ENCODE measurements at regions not wholly inside any gene's neighbourhood (a gene's known extent, or its start where the extent isn't known, plus 50 kb on each side); places are given as distances from the start of the nearest gene placed in this dataset.
"Not testable (repeated sequence)": the region's sequence is repeated elsewhere in the genome, so short reads cannot be mapped to it uniquely, and the experiment has no call there.

GRCh38 chr4:38529189-38530115, 134.5 kb upstream of the KLF3 start:
- H3K36me3 ChIP-seq (ENCODE audit: control insufficient read depth, insufficient read depth, low read length), result no peaks in the 10 kb centered on the region
- H3K27me3 ChIP-seq (ENCODE audit: control insufficient read depth, insufficient read depth, low read length), result no peaks in the 10 kb centered on the region
- FAIRE-seq (peak; percentile 36), DNase-seq (ENCODE audit: low read depth) (peak; percentile 41)
- H3K4me3 ChIP-seq (ENCODE audit: low read depth, low read length), result no peak overlapping the region
- no peak for TF ChIP-seq CTCF (IDR thresholded peaks at IDR 0.05; ENCODE audit: insufficient read depth, low read length, severe bottlenecking)

GRCh38 chr4:38530486-38530885, 133.5 kb upstream of the KLF3 start:
- Histone ChIP-seq H3K36me3 (ENCODE audit: control insufficient read depth, insufficient read depth, low read length) (no peaks in the 10 kb centered on the region), H3K4me3 (ENCODE audit: low read depth, low read length) (no peak overlapping the region), H3K27me3 (ENCODE audit: control insufficient read depth, insufficient read depth, low read length) (no peaks in the 10 kb centered on the region)
- TF ChIP-seq CTCF (IDR thresholded peaks at IDR 0.05; ENCODE audit: insufficient read depth, low read length, severe bottlenecking), result no peak
- DNase-seq (ENCODE audit: low read depth) (no peak), FAIRE-seq (no peak)

GRCh38 chr4:38531141-38531727, 132.8 kb upstream of the KLF3 start:
- Histone ChIP-seq H3K4me3 (ENCODE audit: low read depth, low read length) (no peak overlapping the region), H3K27me3 (ENCODE audit: control insufficient read depth, insufficient read depth, low read length) (no peaks in the 10 kb centered on the region), H3K36me3 (ENCODE audit: control insufficient read depth, insufficient read depth, low read length) (no peaks in the 10 kb centered on the region)
- DNase-seq (ENCODE audit: low read depth) (no peak), FAIRE-seq (no peak)
- TF ChIP-seq CTCF (IDR thresholded peaks at IDR 0.05; ENCODE audit: insufficient read depth, low read length, severe bottlenecking), result no peak

- Histone ChIP-seq H3K36me3 (ENCODE audit: control insufficient read depth, insufficient read depth, low read length) (no peaks in the 10 kb centered on the region), H3K27me3 (ENCODE audit: control insufficient read depth, insufficient read depth, low read length) (no peaks in the 10 kb centered on the region), H3K4me3 (ENCODE audit: low read depth, low read length) (no peak overlapping the region)
- DNase-seq (ENCODE audit: low read depth) (no peak), FAIRE-seq (peak; percentile 7)
- TF ChIP-seq CTCF (IDR thresholded peaks at IDR 0.05; ENCODE audit: insufficient read depth, low read length, severe bottlenecking), result no peak
Measured at GRCh38 chr4:38532908-38533499, 131.0 kb upstream of the KLF3 start.

GRCh38 chr4:38534344-38535045, 129.5 kb upstream of the KLF3 start:
- no peaks in the 10 kb centered on the region for H3K27me3 ChIP-seq (ENCODE audit: control insufficient read depth, insufficient read depth, low read length)
- no peak for FAIRE-seq
- no peak for TF ChIP-seq CTCF (IDR thresholded peaks at IDR 0.05; ENCODE audit: insufficient read depth, low read length, severe bottlenecking)

GRCh38 chr4:38535071-38535470, 128.9 kb upstream of the KLF3 start:
- not testable (repeated sequence) for H3K36me3 ChIP-seq (ENCODE audit: control insufficient read depth, insufficient read depth, low read length); H3K4me3 ChIP-seq (ENCODE audit: low read depth, low read length); H3K27me3 ChIP-seq (ENCODE audit: control insufficient read depth, insufficient read depth, low read length); FAIRE-seq
- DNase-seq (ENCODE audit: low read depth), result peak; percentile 30

More at GRCh38 chr4:38534344-38535045, 129.5 kb upstream of the KLF3 start:
- Histone ChIP-seq H3K4me3 (ENCODE audit: low read depth, low read length) (no peak overlapping the region), H3K36me3 (ENCODE audit: control insufficient read depth, insufficient read depth, low read length) (no peaks in the 10 kb centered on the region)
- DNase-seq (ENCODE audit: low read depth), result no peak
